GM23248 (cell line): ENCODE measurements at regions not wholly inside any gene's neighbourhood (a gene's known extent, or its start where the extent isn't known, plus 50 kb on each side); places are given as distances from the start of the nearest gene placed in this dataset.

Experiments used
- EZH2 ChIP-seq: fragments of 200-600 bp; sonication (generic); IDR thresholded peaks from 2 replicates; pipeline ENCODE4 v1.6.1; 2018; ENCODE audit warnings: antibody characterized with exemption, mild to moderate bottlenecking; ENCODE audit not compliant: insufficient read depth, poor library complexity, severe bottlenecking
- EZH2phosphoT487 ChIP-seq: fragments of 200-600 bp; sonication (generic); IDR thresholded peaks from 2 replicates; pipeline ENCODE4 v1.6.1; 2018; ENCODE audit warnings: antibody characterized with exemption, moderate library complexity, mild to moderate bottlenecking, low read depth; ENCODE audit not compliant: insufficient read depth

DNA sequence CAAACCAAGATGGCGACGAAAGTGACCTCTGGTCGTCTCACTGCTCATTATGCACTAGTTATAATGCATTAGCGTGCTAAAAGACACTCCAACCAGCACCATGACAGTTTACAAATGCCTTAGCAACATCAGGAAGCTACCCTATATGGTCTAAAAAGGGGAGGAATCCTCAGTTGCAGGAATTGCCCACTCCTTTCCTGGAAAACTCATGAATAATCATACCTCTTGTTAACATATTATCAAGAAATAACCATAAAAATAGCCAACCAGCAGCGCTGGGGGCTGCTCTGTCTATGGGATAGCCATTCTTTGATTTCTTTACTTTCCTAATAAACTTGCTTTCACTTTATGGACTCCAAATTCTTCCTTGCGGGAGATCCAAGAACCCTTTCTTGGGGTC lies 595.7 kb upstream of the KLF4 start:
- TF ChIP-seq EZH2phosphoT487 = no peak
- no peak for TF ChIP-seq EZH2
